Ovary (tissue), 3 donors: ENCODE measurements at regions not wholly inside any gene's neighbourhood (a gene's known extent, or its start where the extent isn't known, plus 50 kb on each side); places are given as distances from the start of the nearest gene placed in this dataset.
"Not testable (repeated sequence)": the region's sequence is repeated elsewhere in the genome, so short reads cannot be mapped to it uniquely, and the experiment has no call there.

Experiments used
- CTCF ChIP-seq, 3 donors: fragments of 450-650 bp in 2 of 3; fragments of 200-600 bp in 1 of 3; IDR thresholded peaks; one replicate each; pipeline versions ENCODE4 v1.5.1 to v1.8.0; 2016 to 2022; ENCODE audit warnings: antibody characterized with exemption in 3 of 3, mild to moderate bottlenecking in 1 of 3
- EP300 ChIP-seq: sonication (generic); formaldehyde crosslinking; IDR thresholded peaks from one replicate; pipeline ENCODE4 v1.6.1; 2017; ENCODE audit warnings: antibody characterized with exemption
- POLR2A ChIP-seq: fragments of 450-650 bp; IDR thresholded peaks from one replicate; pipeline ENCODE4 v1.6.1; 2017; ENCODE audit warnings: antibody characterized with exemption, mild to moderate bottlenecking, moderate library complexity
- donor health status: DM: no; HTN: no; CAD: no.

- TF ChIP-seq POLR2A; CTCF (IDR thresholded peaks at IDR 0.05); EP300: not testable (repeated sequence)
Measured at GRCh38 chr9:64776269-64776668, 508.7 kb downstream of the FOXD4L5 start.
